H9 (cell line): ENCODE measurements at regions not wholly inside any gene's neighbourhood (a gene's known extent, or its start where the extent isn't known, plus 50 kb on each side); places are given as distances from the start of the nearest gene placed in this dataset.

Source experiments
- DNase-seq: peaks from one replicate; pipeline ENCODE4 v3.0.0-alpha.2; 2017
- H2AFZ ChIP-seq: one replicate; pipeline ENCODE4 v1.6.1; 2013; ENCODE audit warnings: mild to moderate bottlenecking, low read length, control low read depth, moderate library complexity
- H2AK5ac ChIP-seq: 2 replicates; pipeline ENCODE4 v1.6.1; 2013; ENCODE audit warnings: low read length, control low read depth, mixed read lengths; ENCODE audit not compliant: insufficient read length
- H2BK120ac ChIP-seq: one replicate; pipeline ENCODE4 v1.6.1; 2013; ENCODE audit warnings: low read depth, mild to moderate bottlenecking, low read length, control low read depth, inconsistent platforms; ENCODE audit not compliant: poor library complexity, severe bottlenecking
- H2BK12ac ChIP-seq: 2 replicates; pipeline ENCODE4 v1.6.1; 2013; ENCODE audit warnings: low read length, control low read depth, mixed read lengths, low read depth; ENCODE audit not compliant: insufficient read length
- H2BK15ac ChIP-seq: 2 replicates; pipeline ENCODE4 v1.6.1; 2013; ENCODE audit warnings: low read depth, low read length, control low read depth
- H2BK20ac ChIP-seq: one replicate; pipeline ENCODE4 v1.6.1; 2013; ENCODE audit warnings: low read depth, mild to moderate bottlenecking, low read length, control low read depth, inconsistent platforms; ENCODE audit not compliant: poor library complexity, severe bottlenecking
- H2BK5ac ChIP-seq: 2 replicates; pipeline ENCODE4 v1.6.1; 2013; ENCODE audit warnings: low read length, control low read depth, mixed read lengths; ENCODE audit not compliant: insufficient read length
- H3K14ac ChIP-seq: 2 replicates; pipeline ENCODE4 v1.6.1; 2013; ENCODE audit warnings: low read length, control low read depth; ENCODE audit not compliant: insufficient read depth
- H3K18ac ChIP-seq: 2 replicates; pipeline ENCODE4 v1.6.1; 2013; ENCODE audit warnings: low read depth, mild to moderate bottlenecking, mixed read lengths, low read length, control low read depth; ENCODE audit not compliant: insufficient read length
- H3K23ac ChIP-seq: 2 replicates; pipeline ENCODE4 v1.6.1; 2013; ENCODE audit warnings: low read length, control low read depth, mixed read lengths, low read depth; ENCODE audit not compliant: insufficient read length
- H3K23me2 ChIP-seq: 2 replicates; pipeline ENCODE4 v1.6.1; 2013; ENCODE audit warnings: low read depth, mild to moderate bottlenecking, mixed read lengths, low read length, control low read depth; ENCODE audit not compliant: insufficient read length, poor library complexity, severe bottlenecking
- H3K27ac ChIP-seq: 2 replicates; pipeline ENCODE4 v1.5.1; 2013; ENCODE audit warnings: low read length, control low read depth, mixed read lengths, low read depth; ENCODE audit not compliant: insufficient read length
- H3K27me3 ChIP-seq: 2 replicates; pipeline ENCODE4 v1.6.1; 2013; ENCODE audit warnings: low read length, control low read depth, inconsistent platforms; ENCODE audit not compliant: insufficient read depth
- H3K4ac ChIP-seq: 2 replicates; pipeline ENCODE4 v1.6.1; 2013; ENCODE audit warnings: low read depth, mild to moderate bottlenecking, control low read depth, inconsistent platforms, low read length, moderate library complexity
- H3K4me1 ChIP-seq: 2 replicates; pipeline ENCODE4 v1.6.1; 2013; ENCODE audit warnings: low read length, control low read depth, inconsistent platforms; ENCODE audit not compliant: insufficient read depth
- H3K4me2 ChIP-seq: 2 replicates; pipeline ENCODE4 v1.6.1; 2013; ENCODE audit warnings: low read length, control low read depth, mixed read lengths; ENCODE audit not compliant: insufficient read length, insufficient read depth
- H3K56ac ChIP-seq: 2 replicates; pipeline ENCODE4 v1.6.1; 2013; ENCODE audit warnings: low read depth, mild to moderate bottlenecking, mixed read lengths, low read length, control low read depth; ENCODE audit not compliant: insufficient read length
- H3K79me1 ChIP-seq: 2 replicates; pipeline ENCODE4 v1.6.1; 2013; ENCODE audit warnings: low read depth, mild to moderate bottlenecking, moderate library complexity, low read length, control low read depth, inconsistent platforms; ENCODE audit not compliant: insufficient read depth, poor library complexity, severe bottlenecking
- H3K79me2 ChIP-seq: 2 replicates; pipeline ENCODE4 v1.6.1; 2013; ENCODE audit warnings: low read length, control low read depth, inconsistent platforms; ENCODE audit not compliant: insufficient read depth
- H3K9ac ChIP-seq: 2 replicates; pipeline ENCODE4 v1.6.1; 2013; ENCODE audit warnings: low read length, control low read depth, mixed read lengths; ENCODE audit not compliant: insufficient read length; ENCODE audit errors: extremely low read depth
- H3K9me3 ChIP-seq: one replicate; pipeline ENCODE4 v1.6.1; 2013; ENCODE audit warnings: low read depth, low read length, inconsistent platforms; ENCODE audit not compliant: control insufficient read depth
- H3T11ph ChIP-seq: one replicate; pipeline ENCODE4 v1.6.1; 2013; ENCODE audit warnings: mild to moderate bottlenecking, low read length, control low read depth, inconsistent platforms
- H4K20me1 ChIP-seq: one replicate; pipeline ENCODE4 v1.6.1; 2013; ENCODE audit not compliant: control insufficient read depth, insufficient read length, insufficient read depth
- H4K5ac ChIP-seq: 2 replicates; pipeline ENCODE4 v1.6.1; 2013; ENCODE audit warnings: low read depth, mild to moderate bottlenecking, mixed read lengths, low read length, control low read depth; ENCODE audit not compliant: insufficient read length
- H4K8ac ChIP-seq: replicated peaks from 2 replicates; pipeline ENCODE4 v1.6.1; 2013; ENCODE audit warnings: low read length, control low read depth, mixed read lengths, low read depth; ENCODE audit not compliant: insufficient read length
- H4K91ac ChIP-seq: 2 replicates; pipeline ENCODE4 v1.6.1; 2013; ENCODE audit warnings: low read depth, mild to moderate bottlenecking, moderate library complexity, mixed read lengths, low read length, control low read depth; ENCODE audit not compliant: insufficient read length
- H3K27ac Mint-ChIP-seq, 3 experiments: 2 replicates in 2 of 3; 3 replicates in 1 of 3; pipeline ENCODE4 v1.8.0; 2020 to 2021; ENCODE audit warnings: mixed read lengths in 3 of 3, mild to moderate bottlenecking in 1 of 3, moderate library complexity in 1 of 3
- H3K27me3 Mint-ChIP-seq: 2 replicates; pipeline ENCODE4 v1.8.0; 2021; ENCODE audit warnings: low read depth, mild to moderate bottlenecking, moderate library complexity, mixed read lengths
- H3K36me3 Mint-ChIP-seq, 3 experiments: 2 replicates in 2 of 3; 3 replicates in 1 of 3; pipeline ENCODE4 v1.8.0; 2020 to 2021; ENCODE audit warnings: low read depth in 3 of 3, mixed read lengths in 3 of 3; ENCODE audit not compliant: insufficient read depth in 1 of 3
- H3K4me1 Mint-ChIP-seq, 2 experiments: 2 replicates each; pipeline ENCODE4 v1.8.0; 2020; ENCODE audit warnings: mixed read lengths in 2 of 2
- H3K4me3 Mint-ChIP-seq, 2 experiments: 2 replicates in 1 of 2; 3 replicates in 1 of 2; pipeline ENCODE4 v1.8.0; 2020 to 2021; ENCODE audit warnings: mild to moderate bottlenecking in 2 of 2, mixed read lengths in 2 of 2, moderate library complexity in 1 of 2
- H3K9me3 Mint-ChIP-seq, 2 experiments: 2 replicates in 1 of 2; 3 replicates in 1 of 2; pipeline ENCODE4 v1.8.0; 2020; ENCODE audit warnings: mild to moderate bottlenecking in 2 of 2, mixed read lengths in 2 of 2, moderate library complexity in 1 of 2
- WGBS: extraction: QIAGEN DNeasy Blood & Tissue Kit; methylation state at CpG from one replicate; pipeline ENCODE4 v1.1.7; 2013; ENCODE audit warnings: missing lambda C conversion rate, low lambda C conversion rate, mixed read lengths; ENCODE audit not compliant: insufficient read length; ENCODE audit errors: extremely low coverage; 5-methylcytosine and 5-hydroxymethylcytosine counted together
- TF ChIP-seq, protein P1 (sequence below): fragments of 200-600 bp; sonication (generic); conservative IDR thresholded peaks from 3 replicates; pipeline ENCODE4 v1.8.0; 2021; ENCODE audit warnings: antibody characterized with exemption, mild to moderate bottlenecking

DNA sequence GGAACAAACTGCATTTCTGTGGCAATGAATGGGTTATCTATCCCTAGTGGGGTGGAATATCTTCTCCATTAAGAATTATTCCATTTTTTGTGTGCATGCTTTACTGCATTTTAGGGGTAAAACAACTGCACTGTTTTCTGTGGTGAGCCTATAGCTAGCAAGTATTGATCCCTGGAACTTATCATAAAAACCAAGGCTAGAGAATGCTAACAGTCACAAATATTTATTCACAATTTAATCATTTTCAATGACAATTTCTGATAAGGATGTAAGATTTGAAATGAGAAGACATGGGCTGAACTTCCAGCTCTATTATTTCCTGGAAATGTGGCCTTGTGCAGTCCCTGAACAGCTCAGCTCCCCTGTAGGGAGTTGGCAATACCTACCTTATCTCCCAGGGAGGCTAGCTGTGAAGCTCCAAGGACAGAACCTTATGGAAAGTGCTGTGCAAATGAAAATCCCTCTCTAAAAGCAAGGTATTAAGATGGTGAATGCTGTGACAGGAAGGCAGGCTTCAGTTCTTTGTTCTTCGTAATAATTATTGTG, 51.5 kb upstream of the FAM216B start:
- no CpG with 5 or more reads among the region's 1 CpG for WGBS

More for the DNA sequence above, 51.5 kb upstream of the FAM216B start:
- no peaks in the 10 kb centered on the region for H3K23me2 ChIP-seq
- H2AK5ac ChIP-seq, result no peak overlapping the region
- peaks cover 0 to 8% (median 0%) of the 10 kb centered on the region in 3 experiments; a peak in 2 of 7 replicates for H3K36me3 Mint-ChIP-seq
- H3T11ph ChIP-seq, result no peak overlapping the region
- H3K27ac Mint-ChIP-seq, result no peak overlapping the region
- H3K27me3 Mint-ChIP-seq, result no peaks in the 10 kb centered on the region
- no peaks in the 10 kb centered on the region for H3K79me1 ChIP-seq
- H3K79me2 ChIP-seq, result no peaks in the 10 kb centered on the region
- peaks cover 5 to 7% of the 10 kb centered on the region in 2 experiments; a peak in 4 of 5 replicates for H3K9me3 Mint-ChIP-seq
- H3K4me2 ChIP-seq, result no peak overlapping the region
- no peak overlapping the region for H2BK15ac ChIP-seq
- H3K14ac ChIP-seq, result no peak overlapping the region
- H2BK5ac ChIP-seq, result no peak overlapping the region
- TF ChIP-seq, protein P1, sequence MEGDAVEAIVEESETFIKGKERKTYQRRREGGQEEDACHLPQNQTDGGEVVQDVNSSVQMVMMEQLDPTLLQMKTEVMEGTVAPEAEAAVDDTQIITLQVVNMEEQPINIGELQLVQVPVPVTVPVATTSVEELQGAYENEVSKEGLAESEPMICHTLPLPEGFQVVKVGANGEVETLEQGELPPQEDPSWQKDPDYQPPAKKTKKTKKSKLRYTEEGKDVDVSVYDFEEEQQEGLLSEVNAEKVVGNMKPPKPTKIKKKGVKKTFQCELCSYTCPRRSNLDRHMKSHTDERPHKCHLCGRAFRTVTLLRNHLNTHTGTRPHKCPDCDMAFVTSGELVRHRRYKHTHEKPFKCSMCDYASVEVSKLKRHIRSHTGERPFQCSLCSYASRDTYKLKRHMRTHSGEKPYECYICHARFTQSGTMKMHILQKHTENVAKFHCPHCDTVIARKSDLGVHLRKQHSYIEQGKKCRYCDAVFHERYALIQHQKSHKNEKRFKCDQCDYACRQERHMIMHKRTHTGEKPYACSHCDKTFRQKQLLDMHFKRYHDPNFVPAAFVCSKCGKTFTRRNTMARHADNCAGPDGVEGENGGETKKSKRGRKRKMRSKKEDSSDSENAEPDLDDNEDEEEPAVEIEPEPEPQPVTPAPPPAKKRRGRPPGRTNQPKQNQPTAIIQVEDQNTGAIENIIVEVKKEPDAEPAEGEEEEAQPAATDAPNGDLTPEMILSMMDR, result no peak
- no peaks in the 10 kb centered on the region for H3K27me3 ChIP-seq
- H3K4me1 Mint-ChIP-seq, result peaks cover 47 to 51% of the 10 kb centered on the region in 2 experiments
- no peak overlapping the region for H3K18ac ChIP-seq
- no peak for DNase-seq
- H2BK120ac ChIP-seq, result no peak overlapping the region
- H3K4me3 Mint-ChIP-seq, result no peak overlapping the region
- H3K23ac ChIP-seq, result no peak overlapping the region
- H4K8ac ChIP-seq, result no peak overlapping the region
- H4K5ac ChIP-seq, result no peak overlapping the region
- no peak overlapping the region for H3K27ac ChIP-seq
- H2AFZ ChIP-seq, result no peak overlapping the region
- no peak overlapping the region for H3K56ac ChIP-seq
- no peaks in the 10 kb centered on the region for H4K20me1 ChIP-seq
- H3K4ac ChIP-seq, result no peak overlapping the region
- H2BK12ac ChIP-seq, result no peak overlapping the region
- no peak overlapping the region for H2BK20ac ChIP-seq
- no peaks in the 10 kb centered on the region for H3K9me3 ChIP-seq
- H3K4me1 ChIP-seq, result peaks cover 6% of the 10 kb centered on the region; the same call in 1 of the 2 replicates
- no peak overlapping the region for H3K9ac ChIP-seq
- H4K91ac ChIP-seq, result no peak overlapping the region
